Mucosa of rectum (tissue), 2 donors: ENCODE measurements at regions not wholly inside any gene's neighbourhood (a gene's known extent, or its start where the extent isn't known, plus 50 kb on each side); places are given as distances from the start of the nearest gene placed in this dataset.

ENCODE experiments used
- H3K27ac ChIP-seq, 2 donors: one replicate each; pipeline ENCODE4 v1.7.0; 2013; ENCODE audit warnings: inconsistent platforms in 2 of 2, low read depth in 2 of 2, low read length in 2 of 2
- H3K27me3 ChIP-seq, 2 donors: one replicate each; pipeline ENCODE4 v1.7.0; 2013; ENCODE audit warnings: low read length in 2 of 2; ENCODE audit not compliant: control insufficient read depth in 2 of 2, insufficient read depth in 2 of 2
- H3K36me3 ChIP-seq, 2 donors: one replicate each; pipeline ENCODE4 v1.7.0; 2013; ENCODE audit warnings: low read length in 2 of 2; ENCODE audit not compliant: control insufficient read depth in 2 of 2, insufficient read depth in 2 of 2
- H3K4me1 ChIP-seq, 2 donors: one replicate each; pipeline ENCODE4 v1.7.0; 2013; ENCODE audit warnings: low read length in 2 of 2, mild to moderate bottlenecking in 1 of 2; ENCODE audit not compliant: control insufficient read depth in 2 of 2, insufficient read depth in 2 of 2
- H3K4me3 ChIP-seq, 2 donors: one replicate each; pipeline ENCODE4 v1.7.0; 2013; ENCODE audit warnings: low read length in 2 of 2
- H3K9ac ChIP-seq, 2 donors: one replicate each; pipeline ENCODE4 v1.7.0; 2013; ENCODE audit warnings: low read length in 2 of 2, low read depth in 1 of 2, mild to moderate bottlenecking in 1 of 2
- H3K9me3 ChIP-seq, 2 donors: one replicate each; pipeline ENCODE4 v1.7.0; 2013; ENCODE audit warnings: low read length in 2 of 2; ENCODE audit not compliant: control insufficient read depth in 2 of 2
- donor health status: healthy.
- donor health status: Normal muscosa, but diverticular disease.

GRCh38 chr5:40391642-40392041 lies 288.1 kb upstream of the PTGER4 start:
- no peak overlapping the region for H3K4me3 ChIP-seq
- H3K27me3 ChIP-seq = no peaks in the 10 kb centered on the region
- no peak overlapping the region for H3K9ac ChIP-seq
- no peaks in the 10 kb centered on the region for H3K4me1 ChIP-seq
- H3K27ac ChIP-seq = no peak overlapping the region
- no peaks in the 10 kb centered on the region for H3K36me3 ChIP-seq
- no peaks in the 10 kb centered on the region for H3K9me3 ChIP-seq

- H3K27ac ChIP-seq = no peak overlapping the region
- peaks cover 0 to 4% of the 10 kb centered on the region in 2 donors for H3K4me1 ChIP-seq
- no peaks in the 10 kb centered on the region for H3K9me3 ChIP-seq
- no peaks in the 10 kb centered on the region for H3K27me3 ChIP-seq
- no peak overlapping the region for H3K9ac ChIP-seq
- H3K36me3 ChIP-seq = no peaks in the 10 kb centered on the region
- no peak overlapping the region for H3K4me3 ChIP-seq
Observed at GRCh38 chr5:40390281-40391149, 289.2 kb upstream of the PTGER4 start.

- no peaks in the 10 kb centered on the region for H3K36me3 ChIP-seq
Observed at GRCh38 chr5:40389591-40389990, 290.1 kb upstream of the PTGER4 start.

GRCh38 chr5:40386289-40386688 lies 293.4 kb upstream of the PTGER4 start:
- no peak overlapping the region for H3K4me3 ChIP-seq
- H3K4me1 ChIP-seq = peaks cover 5 to 13% of the 10 kb centered on the region in 2 donors
- H3K9ac ChIP-seq = no peak overlapping the region
- no peaks in the 10 kb centered on the region for H3K9me3 ChIP-seq
- no peak overlapping the region for H3K27ac ChIP-seq
- no peaks in the 10 kb centered on the region for H3K27me3 ChIP-seq
- no peaks in the 10 kb centered on the region for H3K36me3 ChIP-seq

More at GRCh38 chr5:40389591-40389990, 290.1 kb upstream of the PTGER4 start:
- Histone ChIP-seq H3K9ac (no peak overlapping the region), H3K9me3 (no peaks in the 10 kb centered on the region), H3K4me1 (peaks cover 3 to 5% of the 10 kb centered on the region in 2 donors), H3K4me3 (no peak overlapping the region), H3K27ac (no peak overlapping the region), H3K27me3 (no peaks in the 10 kb centered on the region)

- no peaks in the 10 kb centered on the region for H3K9me3 ChIP-seq
- H3K36me3 ChIP-seq = no peaks in the 10 kb centered on the region
- peak overlapping the region in 1 of 2 donors; percentile 14 for H3K27ac ChIP-seq
- H3K4me3 ChIP-seq = no peak overlapping the region
- peaks cover 5 to 13% of the 10 kb centered on the region in 2 donors for H3K4me1 ChIP-seq
- H3K27me3 ChIP-seq = no peaks in the 10 kb centered on the region
- no peak overlapping the region for H3K9ac ChIP-seq
Observed at GRCh38 chr5:40385544-40385943, 294.2 kb upstream of the PTGER4 start.

GRCh38 chr5:40384782-40385390 lies 294.8 kb upstream of the PTGER4 start:
- no peaks in the 10 kb centered on the region for H3K36me3 ChIP-seq
- H3K27me3 ChIP-seq = no peaks in the 10 kb centered on the region
- no peak overlapping the region for H3K9ac ChIP-seq
- H3K9me3 ChIP-seq = no peaks in the 10 kb centered on the region
- H3K27ac ChIP-seq = no peak overlapping the region
- H3K4me3 ChIP-seq = no peak overlapping the region
- H3K4me1 ChIP-seq = peaks cover 5 to 13% of the 10 kb centered on the region in 2 donors

GRCh38 chr5:40383749-40384651 lies 295.7 kb upstream of the PTGER4 start:
- Histone ChIP-seq H3K9me3 (no peaks in the 10 kb centered on the region), H3K4me3 (no peak overlapping the region), H3K27ac (no peak overlapping the region), H3K4me1 (peaks cover 5 to 13% of the 10 kb centered on the region in 2 donors), H3K9ac (no peak overlapping the region), H3K27me3 (no peaks in the 10 kb centered on the region), H3K36me3 (no peaks in the 10 kb centered on the region)

- Histone ChIP-seq H3K9ac (no peak overlapping the region), H3K27me3 (no peaks in the 10 kb centered on the region), H3K9me3 (no peaks in the 10 kb centered on the region), H3K4me3 (no peak overlapping the region), H3K27ac (peak overlapping the region in 1 of 2 donors; percentile 65), H3K4me1 (peaks cover 5 to 13% of the 10 kb centered on the region in 2 donors), H3K36me3 (no peaks in the 10 kb centered on the region)
Observed at GRCh38 chr5:40381676-40382363, 297.9 kb upstream of the PTGER4 start.

- H3K36me3 ChIP-seq = no peaks in the 10 kb centered on the region
- H3K9me3 ChIP-seq = no peaks in the 10 kb centered on the region
- no peak overlapping the region for H3K9ac ChIP-seq
- H3K4me3 ChIP-seq = no peak overlapping the region
- H3K27me3 ChIP-seq = no peaks in the 10 kb centered on the region
- H3K27ac ChIP-seq = no peak overlapping the region
- H3K4me1 ChIP-seq = peaks cover 5 to 13% of the 10 kb centered on the region in 2 donors
Observed at GRCh38 chr5:40381016-40381415, 298.7 kb upstream of the PTGER4 start.
